ENCODE measurements at regions not wholly inside any gene's neighbourhood (a gene's known extent, or its start where the extent isn't known, plus 50 kb on each side); places are given as distances from the start of the nearest gene placed in this dataset.
A peak's percentile ranks its signal among the peaks of the same experiment; 100 is the strongest.

DNA sequence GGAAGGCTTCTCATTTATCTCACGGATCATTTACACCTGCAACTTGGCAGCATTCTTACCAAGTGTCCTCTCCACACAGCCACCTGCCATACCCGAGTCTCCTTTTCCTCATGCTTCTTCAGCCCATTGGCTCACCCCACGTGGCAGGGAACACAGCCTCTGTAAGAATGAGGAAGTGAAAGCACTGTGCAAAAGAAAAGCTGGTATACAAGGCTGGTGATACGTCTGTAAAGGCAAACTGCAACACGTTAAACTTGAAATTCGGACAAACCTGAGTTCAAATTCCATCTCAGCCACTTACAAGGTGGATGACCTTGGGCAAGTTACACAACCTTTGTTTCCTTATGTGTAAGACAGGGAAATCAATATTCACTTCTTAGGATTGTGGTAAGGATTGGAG lies 164.0 kb upstream of the RASGEF1B start:
- Mint-ChIP-seq H3K36me3 (ENCODE audit: unreplicated experiment) (no peaks in the 10 kb centered on the region), H3K4me3 (ENCODE audit: unreplicated experiment) (no peak overlapping the region), H3K27ac (ENCODE audit: unreplicated experiment) (no peak overlapping the region), H3K27me3 (ENCODE audit: unreplicated experiment) (no peaks in the 10 kb centered on the region), H3K4me1 (ENCODE audit: low read depth, unreplicated experiment) (peaks cover 18% of the 10 kb centered on the region), H3K9me3 (ENCODE audit: unreplicated experiment) (no peaks in the 10 kb centered on the region)
- no peak for DNase-seq
- TF ChIP-seq, protein P1, sequence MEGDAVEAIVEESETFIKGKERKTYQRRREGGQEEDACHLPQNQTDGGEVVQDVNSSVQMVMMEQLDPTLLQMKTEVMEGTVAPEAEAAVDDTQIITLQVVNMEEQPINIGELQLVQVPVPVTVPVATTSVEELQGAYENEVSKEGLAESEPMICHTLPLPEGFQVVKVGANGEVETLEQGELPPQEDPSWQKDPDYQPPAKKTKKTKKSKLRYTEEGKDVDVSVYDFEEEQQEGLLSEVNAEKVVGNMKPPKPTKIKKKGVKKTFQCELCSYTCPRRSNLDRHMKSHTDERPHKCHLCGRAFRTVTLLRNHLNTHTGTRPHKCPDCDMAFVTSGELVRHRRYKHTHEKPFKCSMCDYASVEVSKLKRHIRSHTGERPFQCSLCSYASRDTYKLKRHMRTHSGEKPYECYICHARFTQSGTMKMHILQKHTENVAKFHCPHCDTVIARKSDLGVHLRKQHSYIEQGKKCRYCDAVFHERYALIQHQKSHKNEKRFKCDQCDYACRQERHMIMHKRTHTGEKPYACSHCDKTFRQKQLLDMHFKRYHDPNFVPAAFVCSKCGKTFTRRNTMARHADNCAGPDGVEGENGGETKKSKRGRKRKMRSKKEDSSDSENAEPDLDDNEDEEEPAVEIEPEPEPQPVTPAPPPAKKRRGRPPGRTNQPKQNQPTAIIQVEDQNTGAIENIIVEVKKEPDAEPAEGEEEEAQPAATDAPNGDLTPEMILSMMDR (IDR thresholded peaks at IDR 0.05; ENCODE audit: partially characterized antibody, unreplicated experiment), result no peak

DNA sequence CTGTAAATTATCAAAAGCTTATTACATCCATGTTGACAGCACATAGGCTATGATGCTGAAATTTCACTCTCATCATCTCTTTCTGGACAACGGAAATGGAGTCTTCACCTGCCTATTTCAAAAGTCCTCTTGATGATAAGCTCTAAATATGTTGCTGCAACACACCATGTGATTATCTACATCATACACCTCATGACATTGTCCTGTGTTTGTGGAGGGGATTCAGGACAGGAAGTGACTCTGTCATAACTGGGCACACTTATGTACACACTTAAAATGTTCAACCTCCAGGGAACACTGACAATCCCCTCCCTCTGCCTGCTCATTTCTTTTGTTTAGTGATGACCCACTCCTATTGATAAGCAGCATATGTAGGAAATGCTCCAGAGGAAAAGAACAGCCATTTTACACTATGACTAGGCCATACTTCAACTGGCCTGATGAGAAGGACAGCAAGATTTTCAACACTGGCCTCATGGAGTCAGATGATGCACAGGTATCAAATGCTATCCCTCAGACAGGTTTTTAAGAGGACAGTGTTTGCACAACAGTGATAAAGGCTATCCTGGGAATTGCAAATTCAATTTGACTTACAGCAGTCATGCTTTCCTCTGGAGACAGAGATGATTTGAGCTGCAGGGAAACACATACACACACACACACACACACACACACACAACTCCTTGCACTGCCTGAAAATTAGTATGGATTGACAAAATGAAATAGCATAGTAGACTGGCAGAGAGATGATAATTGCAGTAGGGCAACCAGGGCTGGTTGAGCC lies 163.3 kb upstream of the RASGEF1B start:
- TF ChIP-seq, protein P1 (IDR thresholded peaks at IDR 0.05; ENCODE audit: partially characterized antibody, unreplicated experiment), result no peak
- Mint-ChIP-seq H3K9me3 (ENCODE audit: unreplicated experiment) (no peaks in the 10 kb centered on the region), H3K36me3 (ENCODE audit: unreplicated experiment) (no peaks in the 10 kb centered on the region), H3K27me3 (ENCODE audit: unreplicated experiment) (no peaks in the 10 kb centered on the region), H3K4me1 (ENCODE audit: low read depth, unreplicated experiment) (peaks cover 18% of the 10 kb centered on the region), H3K27ac (ENCODE audit: unreplicated experiment) (peak overlapping the region; percentile 31), H3K4me3 (ENCODE audit: unreplicated experiment) (no peak overlapping the region)
- no peak for DNase-seq

DNA sequence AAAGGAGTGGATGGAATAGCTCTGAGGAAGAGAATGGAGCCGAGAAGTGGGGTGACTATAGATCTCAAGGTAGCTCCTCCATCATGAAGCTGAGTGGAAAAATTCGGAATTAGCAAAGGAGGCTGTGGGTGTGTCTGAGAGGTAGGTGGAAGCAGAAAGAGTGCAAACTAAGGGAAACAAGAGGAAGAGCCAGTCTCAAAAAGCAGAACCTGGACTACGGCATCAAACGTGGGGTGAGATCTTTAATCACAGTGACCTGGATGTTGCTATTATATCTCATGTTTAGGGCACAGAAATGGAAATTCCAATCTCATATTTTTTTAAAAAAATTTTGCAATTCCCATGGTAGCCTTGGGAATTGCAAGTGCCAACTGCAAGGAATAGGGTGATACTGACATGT lies 162.5 kb upstream of the RASGEF1B start:
- Mint-ChIP-seq H3K36me3 (ENCODE audit: unreplicated experiment) (no peaks in the 10 kb centered on the region), H3K27ac (ENCODE audit: unreplicated experiment) (peak overlapping the region; percentile 65), H3K4me3 (ENCODE audit: unreplicated experiment) (peak overlapping the region; percentile 7), H3K9me3 (ENCODE audit: unreplicated experiment) (no peaks in the 10 kb centered on the region), H3K4me1 (ENCODE audit: low read depth, unreplicated experiment) (peaks cover 18% of the 10 kb centered on the region), H3K27me3 (ENCODE audit: unreplicated experiment) (no peaks in the 10 kb centered on the region)
- TF ChIP-seq, protein P1 (IDR thresholded peaks at IDR 0.05; ENCODE audit: partially characterized antibody, unreplicated experiment), result no peak
- no peak for DNase-seq

DNA sequence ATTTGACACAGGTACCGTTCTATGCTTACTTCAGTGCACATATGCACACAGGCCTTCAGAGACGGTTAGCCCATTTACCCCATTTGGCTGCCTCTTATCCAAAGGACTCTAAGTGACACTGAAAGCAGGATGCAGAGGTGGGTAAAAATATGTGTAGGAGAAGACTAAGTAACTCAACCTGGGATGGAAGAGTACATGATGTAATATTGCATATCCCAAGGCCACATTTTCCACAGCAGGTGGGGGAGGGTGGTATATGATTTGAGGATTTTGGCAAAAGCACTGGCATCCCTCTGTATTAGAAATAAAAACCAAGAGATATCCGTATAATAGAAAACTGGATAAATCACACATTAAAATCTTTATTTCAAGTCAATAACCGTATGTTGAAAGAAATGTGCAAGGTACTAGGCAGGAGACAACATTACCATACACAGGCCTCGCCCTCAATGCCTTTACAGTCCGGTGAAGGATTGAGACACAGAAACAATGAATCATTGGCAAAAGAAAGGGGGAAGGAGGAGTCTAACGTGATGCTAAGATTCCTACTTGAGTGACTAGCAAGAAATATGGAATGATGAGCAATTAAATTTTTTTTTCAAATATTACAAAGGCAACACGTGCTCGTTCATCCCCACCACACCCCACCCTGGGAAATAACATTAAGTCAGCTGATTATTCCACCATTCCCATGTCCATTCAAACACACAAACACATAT lies 161.0 kb upstream of the RASGEF1B start:
- Mint-ChIP-seq H3K9me3 (ENCODE audit: unreplicated experiment) (no peaks in the 10 kb centered on the region), H3K27ac (ENCODE audit: unreplicated experiment) (no peak overlapping the region), H3K27me3 (ENCODE audit: unreplicated experiment) (no peaks in the 10 kb centered on the region), H3K36me3 (ENCODE audit: unreplicated experiment) (no peaks in the 10 kb centered on the region), H3K4me1 (ENCODE audit: low read depth, unreplicated experiment) (peaks cover 18% of the 10 kb centered on the region), H3K4me3 (ENCODE audit: unreplicated experiment) (no peak overlapping the region)
- TF ChIP-seq, protein P1 (IDR thresholded peaks at IDR 0.05; ENCODE audit: partially characterized antibody, unreplicated experiment), result no peak
- DNase-seq, result no peak

DNA sequence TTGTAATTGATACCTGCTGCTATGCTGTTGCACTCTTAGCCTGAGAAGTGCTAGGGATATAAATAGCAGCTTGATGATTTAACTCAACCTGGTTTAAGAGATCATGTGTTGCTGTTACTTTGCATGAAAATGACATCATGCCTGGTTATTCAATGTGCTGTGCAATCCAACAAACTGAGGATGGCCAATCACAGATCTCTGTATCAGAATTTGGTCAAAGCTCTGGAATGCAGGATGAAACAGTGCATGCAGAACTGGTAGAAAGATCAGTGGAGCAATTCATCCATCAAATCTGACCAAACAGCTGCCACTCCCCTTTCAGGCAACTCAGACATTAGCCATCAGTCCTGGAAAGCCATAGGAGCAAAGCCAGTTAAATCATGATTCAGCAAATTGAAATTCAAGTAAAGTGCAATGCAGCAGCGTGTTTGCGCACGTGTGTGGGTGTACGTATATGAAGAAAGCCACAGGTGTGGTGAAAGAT lies 160.3 kb upstream of the RASGEF1B start:
- Mint-ChIP-seq H3K27me3 (ENCODE audit: unreplicated experiment) (no peaks in the 10 kb centered on the region), H3K27ac (ENCODE audit: unreplicated experiment) (no peak overlapping the region), H3K36me3 (ENCODE audit: unreplicated experiment) (no peaks in the 10 kb centered on the region), H3K9me3 (ENCODE audit: unreplicated experiment) (no peaks in the 10 kb centered on the region), H3K4me1 (ENCODE audit: low read depth, unreplicated experiment) (peaks cover 18% of the 10 kb centered on the region), H3K4me3 (ENCODE audit: unreplicated experiment) (no peak overlapping the region)
- TF ChIP-seq, protein P1 (IDR thresholded peaks at IDR 0.05; ENCODE audit: partially characterized antibody, unreplicated experiment), result no peak
- no peak for DNase-seq
